ENCODE measurements at regions not wholly inside any gene's neighbourhood (a gene's known extent, or its start where the extent isn't known, plus 50 kb on each side); places are given as distances from the start of the nearest gene placed in this dataset.
A peak's percentile ranks its signal among the peaks of the same experiment; 100 is the strongest.
"Not testable (repeated sequence)": the region's sequence is repeated elsewhere in the genome, so short reads cannot be mapped to it uniquely, and the experiment has no call there.

DNA sequence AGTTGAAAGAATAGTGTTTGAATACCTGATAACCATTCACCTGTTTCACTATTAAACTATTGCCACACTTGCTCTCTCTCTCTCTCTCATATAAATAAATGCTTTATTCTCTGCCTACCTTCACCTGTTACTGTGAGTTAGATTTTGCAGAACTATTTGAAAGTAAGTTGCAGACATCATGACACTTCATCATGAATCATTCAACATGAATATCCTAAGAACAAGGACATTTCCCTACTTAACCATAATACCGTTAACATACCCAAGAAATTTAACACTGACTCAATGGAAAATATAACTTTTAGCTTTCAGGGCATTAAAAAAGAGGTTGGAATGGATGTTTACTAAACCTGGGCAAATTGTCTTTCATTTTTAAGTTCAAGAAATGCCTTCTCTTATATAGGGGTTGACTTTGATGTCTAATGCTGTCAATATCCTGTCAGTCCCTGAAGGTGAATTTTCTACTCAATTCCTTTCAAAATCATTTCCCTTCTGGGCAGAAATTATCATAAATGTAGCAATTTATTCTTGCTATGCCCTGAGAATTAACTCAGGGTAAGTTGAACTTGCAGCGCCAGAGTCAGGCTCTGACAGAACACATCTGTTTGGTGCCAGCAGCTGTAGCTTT lies 582.6 kb upstream of the TLE4 start:
- no peak for DNase-seq

DNA sequence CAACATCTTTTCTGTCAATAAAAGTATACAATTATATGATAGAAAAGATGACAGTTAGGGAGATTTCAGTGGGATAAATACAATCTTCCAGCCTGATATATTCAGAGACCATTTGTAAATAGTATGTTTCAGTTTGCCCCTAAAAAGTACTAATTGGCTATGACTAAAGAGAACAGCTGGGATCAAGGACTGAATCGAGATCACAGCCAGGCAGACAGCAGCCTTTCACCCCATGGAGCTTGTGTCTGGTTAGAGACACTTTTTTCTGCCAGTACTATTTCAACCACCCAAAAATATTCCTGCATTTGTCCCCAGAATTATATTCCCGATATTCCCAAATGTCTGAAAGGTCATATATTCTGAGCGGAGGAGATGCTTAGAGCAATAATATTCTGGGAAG lies 577.3 kb upstream of the TLE4 start:
- DNase-seq, result no peak

DNA sequence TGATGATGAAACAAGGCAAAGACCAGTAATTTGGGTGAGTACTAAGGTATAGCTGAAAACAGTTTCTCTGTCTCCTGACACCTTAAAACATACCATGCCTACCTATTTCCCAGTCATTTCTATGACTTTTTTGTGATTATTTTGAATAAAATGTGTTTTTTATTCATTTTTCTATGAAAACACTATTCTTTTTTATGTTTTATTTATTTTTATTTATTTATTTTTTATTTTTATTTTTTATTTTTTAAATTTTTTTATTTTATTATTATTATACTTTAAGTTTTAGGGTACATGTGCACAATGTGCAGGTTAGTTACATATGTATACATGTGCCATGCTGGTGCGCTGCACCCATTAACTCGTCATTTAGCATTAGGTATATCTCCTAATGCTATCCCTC lies 576.8 kb upstream of the TLE4 start:
- not testable (repeated sequence) for DNase-seq

DNA sequence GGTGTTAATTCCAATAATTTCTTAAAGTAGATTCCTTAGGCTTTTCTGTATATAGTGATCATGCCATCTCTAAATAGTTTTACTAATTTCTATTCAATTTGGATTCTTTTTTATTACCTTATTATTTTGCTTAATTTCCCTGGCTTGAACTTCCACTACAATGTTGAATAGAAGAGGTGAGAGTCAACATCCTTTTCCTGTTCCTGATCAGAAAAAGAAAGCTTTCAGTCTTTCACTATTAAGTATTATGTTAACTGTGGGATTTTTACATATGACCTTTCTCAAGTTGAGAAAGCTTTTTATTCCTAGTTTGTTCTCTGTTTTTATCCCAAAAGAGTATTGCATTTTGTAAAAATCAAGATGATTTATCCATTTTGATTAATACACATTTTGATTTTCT lies 574.5 kb upstream of the TLE4 start:
- no peak for DNase-seq

DNA sequence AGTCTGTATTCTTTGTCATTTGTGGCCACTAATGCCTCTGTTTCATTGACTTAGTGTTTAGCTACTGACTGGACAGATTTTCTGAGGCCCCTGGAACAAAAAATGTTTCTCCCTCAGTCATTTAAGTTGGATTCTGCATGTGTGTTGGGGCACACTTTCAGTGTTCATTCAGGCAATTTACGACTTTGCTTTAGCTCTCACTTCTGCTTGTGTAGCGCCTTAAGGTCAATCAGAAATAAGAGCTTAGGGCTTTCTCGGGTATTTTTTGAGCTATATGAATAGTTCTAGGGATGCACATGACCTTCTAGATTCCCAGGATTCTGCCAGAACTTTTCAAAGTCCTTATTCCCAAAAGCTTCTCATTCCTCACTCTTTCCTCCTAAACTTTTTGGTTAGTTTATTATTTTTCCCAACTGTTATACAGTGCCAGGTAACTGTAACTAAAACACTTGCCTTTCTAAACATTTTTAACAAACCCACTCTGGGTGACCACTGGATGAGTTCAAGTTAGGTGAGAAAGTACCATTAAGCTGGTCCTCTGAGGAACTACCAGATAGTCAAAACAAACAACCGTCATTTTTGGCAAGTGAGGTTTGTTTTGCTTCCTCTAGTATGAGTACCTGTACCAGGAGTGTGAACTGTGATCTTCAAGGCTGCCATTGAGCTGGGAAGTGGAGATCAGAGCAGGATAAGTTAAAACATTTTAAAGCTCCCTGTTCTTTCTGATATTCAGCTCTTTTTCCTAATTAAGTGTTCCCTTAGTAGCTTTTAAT lies 571.3 kb upstream of the TLE4 start:
- DNase-seq, result no peak

DNA sequence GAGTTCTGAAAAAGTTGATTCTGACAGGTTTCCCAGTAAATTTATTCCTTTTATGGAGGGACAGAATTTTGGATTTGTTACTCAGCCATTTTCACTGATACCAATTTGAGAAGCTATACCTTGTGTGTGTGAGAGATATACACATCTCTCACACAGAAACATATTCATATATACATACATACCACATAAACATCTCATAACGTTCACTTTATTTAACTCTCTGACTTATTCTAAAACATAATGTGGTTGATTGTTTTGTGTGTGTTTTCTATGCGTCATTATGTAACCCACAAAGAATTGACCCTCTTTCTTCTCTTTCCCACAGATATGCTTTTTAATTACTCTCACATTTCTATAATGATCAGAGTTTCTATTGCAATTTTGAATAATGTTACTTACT lies 570.8 kb upstream of the TLE4 start:
- no peak for DNase-seq

DNA sequence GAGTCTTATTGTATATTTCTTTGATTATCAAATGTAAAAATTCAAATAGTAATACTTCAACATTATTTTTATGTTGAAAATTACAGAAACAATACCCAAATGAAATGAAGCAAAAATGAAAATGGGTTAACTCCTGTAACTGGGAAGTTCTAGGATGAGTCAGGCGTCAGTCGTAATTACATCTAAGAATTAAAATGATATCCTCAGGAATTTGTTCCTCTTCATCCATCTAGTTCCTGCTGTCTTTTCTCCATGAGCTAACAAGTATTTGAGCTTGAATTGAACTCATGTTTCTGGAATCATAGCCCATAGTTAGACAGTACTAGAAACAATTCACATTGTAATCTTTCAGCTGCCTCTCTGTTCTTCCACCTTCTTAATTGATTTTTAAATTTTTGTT lies 568.3 kb upstream of the TLE4 start:
- no peak for DNase-seq

DNA sequence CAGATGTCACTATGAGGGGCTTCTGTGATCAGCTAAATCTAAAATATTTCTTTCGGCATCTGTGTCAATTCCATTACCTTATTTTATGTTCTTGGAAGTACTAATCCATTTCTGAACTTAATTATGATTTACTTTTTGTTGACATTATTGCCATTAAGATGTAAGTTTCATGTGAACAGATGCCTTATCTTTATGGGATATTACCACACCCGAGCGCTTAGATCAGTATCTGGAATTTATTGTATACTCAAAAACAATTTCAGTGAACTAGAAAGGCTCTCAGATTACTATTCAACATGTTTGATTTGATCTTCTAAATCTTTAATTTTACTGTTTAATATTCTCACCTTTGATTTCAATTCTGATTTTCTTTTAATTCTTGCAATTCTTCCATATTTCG lies 567.7 kb upstream of the TLE4 start:
- DNase-seq, result no peak

DNA sequence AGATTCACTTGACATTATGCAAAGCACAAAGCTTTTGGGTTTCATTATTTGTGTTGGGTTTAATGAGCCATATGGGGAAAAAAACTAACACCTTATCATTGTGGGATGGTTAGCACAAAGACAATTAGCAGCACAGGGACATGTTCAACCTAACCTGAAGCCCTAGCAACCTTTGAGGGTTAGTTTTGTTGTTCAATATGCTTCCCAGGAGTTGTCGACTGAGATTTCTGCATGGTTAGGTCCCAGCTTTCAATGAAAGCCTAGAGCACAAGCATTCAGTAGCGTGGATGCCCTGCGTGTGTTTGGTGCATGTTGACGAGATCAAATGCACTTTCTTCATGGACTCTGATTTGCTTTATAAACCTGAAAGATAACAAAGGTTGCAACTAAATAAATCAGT lies 565.2 kb upstream of the TLE4 start:
- DNase-seq, result no peak

DNA sequence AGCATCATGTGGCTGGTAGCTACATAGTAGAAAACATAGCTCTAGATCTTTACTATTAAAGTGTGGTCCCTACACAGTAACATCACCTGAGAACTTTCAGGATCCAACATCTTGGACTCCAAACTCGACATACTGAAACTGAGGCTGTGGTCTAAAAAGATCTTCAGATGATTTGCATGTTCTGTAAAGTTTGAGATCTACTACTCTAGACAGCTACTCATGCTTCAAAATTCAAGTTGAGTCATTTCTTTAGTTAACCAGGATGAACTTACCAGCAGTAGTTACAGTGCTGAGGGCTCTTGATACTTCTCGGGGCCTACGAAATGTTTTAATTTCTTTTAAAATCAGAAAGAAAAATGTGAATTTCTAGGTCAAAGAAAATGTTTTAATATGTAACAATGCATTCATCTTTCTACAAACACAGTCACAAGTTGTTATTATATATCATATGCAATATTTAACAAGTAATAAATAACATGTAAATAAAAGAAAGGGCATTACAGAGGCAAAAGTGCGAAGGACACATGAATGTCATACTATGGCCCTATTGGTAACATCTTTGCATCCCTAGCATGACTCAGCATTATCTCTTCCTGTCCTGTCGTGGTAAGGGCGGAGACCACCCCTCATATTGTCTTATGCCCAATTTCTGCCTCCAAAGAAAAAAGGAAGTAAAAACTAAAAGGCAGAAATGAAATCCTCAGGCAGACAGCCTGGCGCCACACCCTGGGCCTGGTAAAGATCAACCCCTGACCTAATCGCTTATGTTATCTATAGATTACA lies 563.9 kb upstream of the TLE4 start:
- DNase-seq, result no peak

DNA sequence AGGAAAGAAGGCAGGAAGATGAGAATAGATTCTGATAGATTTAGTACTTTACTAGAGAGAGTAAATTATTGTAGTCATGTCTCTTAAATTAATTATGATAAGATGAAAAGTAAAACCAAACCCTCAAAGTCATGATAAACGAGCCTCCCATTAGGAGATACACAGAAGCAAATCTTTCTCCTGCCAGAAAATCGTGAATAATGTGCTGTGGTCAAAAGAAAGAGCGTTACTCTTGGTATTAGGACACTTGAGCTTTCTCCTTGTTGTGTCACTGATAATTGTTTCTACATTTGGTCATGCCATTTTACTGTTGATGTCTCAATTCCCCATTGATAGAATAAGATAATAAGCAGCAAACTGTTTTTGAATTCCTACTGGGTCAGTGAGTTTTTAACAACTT lies 562.8 kb upstream of the TLE4 start:
- DNase-seq, result no peak

DNA sequence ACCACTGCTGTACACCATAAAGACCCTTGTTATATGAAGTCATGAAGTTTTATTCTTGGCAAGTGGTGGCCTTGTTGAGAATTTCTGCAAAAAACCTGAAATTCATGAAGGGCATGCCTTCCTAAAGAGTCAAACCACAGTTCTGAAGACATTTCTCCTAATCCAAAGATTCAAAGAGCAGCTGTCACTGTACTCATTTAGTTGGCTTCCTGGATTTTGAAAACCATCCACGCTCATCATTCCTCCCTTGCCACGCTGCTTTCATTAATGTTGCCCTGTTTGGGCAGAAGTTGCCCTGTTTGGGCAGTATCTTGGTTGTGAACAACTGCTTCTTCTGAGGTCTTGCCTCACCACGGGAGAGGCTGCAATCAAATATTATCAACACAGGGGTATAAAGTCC lies 560.3 kb upstream of the TLE4 start:
- DNase-seq, result no peak

DNA sequence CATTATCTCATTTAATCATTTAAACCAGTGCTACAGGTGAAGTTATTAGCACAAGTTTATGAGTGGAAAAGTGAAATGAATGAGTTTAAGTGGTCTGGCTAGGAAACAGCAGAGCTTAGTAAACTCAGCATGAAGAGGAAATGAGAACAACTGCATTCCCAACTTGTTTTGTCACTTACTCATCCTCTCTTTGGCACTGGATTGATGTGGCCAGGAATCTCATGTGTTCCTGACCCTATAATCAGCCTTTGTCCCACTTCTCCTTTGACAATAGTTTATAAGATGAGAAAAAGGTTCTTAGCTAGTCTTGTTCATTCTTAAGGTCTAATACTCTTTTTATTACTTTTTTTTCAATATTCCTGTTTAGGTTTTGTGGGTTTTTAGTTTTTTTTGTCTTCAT lies 559.2 kb upstream of the TLE4 start:
- DNase-seq, result no peak

DNA sequence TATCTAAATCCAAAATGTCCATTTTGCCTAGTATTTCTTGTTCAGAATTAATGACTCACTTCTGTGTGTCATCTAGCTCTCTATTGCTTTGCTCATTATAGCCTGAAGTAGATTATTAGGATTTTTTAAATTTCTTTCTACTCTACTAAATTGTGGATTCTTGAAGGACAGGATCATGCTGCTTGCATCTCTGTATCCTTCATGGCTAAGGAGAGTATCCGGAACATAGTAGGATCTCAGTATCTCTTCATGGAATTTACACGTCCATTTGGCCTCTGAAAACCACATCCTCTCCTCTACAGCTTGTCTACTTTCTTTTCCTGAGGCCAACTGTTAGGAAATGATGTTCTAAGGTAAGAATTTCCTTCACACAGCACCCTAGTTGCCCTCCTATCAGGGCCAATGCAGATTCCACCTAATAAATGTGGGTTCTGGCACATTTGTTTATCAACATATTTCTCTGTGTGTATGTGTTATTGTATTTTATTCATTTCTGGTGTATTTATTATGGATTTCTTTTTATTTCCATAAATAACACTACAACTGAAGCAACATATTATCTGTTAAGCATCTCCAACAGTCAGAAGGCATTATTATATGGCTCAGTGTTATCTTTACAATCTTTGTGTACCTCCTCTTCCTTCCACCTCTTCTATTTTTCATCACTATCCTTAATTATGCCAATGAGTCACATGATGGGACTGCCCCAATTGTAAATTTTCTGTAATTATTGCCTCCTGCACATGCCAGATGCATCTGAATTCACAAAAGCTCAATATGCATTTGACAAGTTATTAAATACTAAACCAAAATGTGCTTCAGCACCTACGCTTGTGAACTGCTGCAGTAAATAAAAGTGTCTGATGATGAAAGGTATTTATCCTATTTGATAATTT lies 557.8 kb upstream of the TLE4 start:
- no peak for DNase-seq

DNA sequence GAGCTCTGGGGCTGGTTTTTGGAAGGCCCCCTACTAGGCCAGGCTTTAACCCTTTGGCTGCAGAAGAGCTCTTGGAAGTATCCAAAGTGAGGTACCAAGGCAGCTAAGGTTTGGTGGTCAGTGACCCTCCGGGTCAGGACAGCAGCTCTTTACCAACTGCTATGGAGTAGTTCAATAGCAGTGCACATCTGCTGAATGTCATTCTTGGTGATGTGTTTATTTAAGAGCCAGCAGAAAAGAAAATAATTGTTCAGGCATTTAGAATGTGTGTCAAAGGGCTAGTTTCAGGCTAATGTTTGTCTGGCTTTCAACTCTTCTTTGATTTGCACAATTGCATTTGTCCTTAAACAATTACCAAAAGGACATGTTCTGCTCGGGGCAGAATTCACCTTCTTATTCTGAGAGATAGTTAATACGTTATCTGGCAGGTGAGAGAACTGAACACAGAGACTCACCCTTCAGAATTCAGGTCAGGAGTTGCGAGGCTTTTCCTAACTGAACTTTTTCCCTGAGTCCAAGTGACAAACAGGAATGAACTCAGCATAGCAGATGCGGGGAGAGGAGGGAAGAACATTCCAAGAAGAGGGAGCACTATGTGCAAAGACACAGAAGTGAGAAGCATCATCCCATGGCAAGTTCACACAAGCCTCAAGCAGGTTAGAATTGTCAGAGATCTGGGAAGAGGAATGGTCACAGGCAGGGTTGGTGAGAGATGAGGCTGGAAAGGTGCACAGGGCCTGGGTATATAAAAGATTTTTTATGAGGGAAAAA lies 556.7 kb upstream of the TLE4 start:
- no peak for DNase-seq

DNA sequence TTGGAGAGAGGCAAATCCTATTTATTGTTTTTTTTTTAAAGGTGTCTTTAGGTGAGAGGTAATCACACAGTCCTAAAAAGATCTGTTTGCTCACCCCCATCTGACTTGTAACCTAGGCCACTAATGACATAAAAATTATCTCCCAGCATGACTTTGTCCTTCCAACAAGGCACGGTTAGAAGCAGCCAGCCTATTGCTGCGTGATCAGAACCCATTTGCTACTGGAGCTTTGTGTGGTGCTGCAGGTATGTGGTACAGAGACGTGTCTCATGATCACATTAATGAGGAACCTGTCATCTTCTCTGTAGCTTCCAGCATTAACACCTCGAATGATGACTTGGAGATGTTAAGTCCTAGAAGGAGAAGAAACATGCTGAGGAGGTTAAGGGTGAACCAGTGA lies 555.8 kb upstream of the TLE4 start:
- no peak for DNase-seq

DNA sequence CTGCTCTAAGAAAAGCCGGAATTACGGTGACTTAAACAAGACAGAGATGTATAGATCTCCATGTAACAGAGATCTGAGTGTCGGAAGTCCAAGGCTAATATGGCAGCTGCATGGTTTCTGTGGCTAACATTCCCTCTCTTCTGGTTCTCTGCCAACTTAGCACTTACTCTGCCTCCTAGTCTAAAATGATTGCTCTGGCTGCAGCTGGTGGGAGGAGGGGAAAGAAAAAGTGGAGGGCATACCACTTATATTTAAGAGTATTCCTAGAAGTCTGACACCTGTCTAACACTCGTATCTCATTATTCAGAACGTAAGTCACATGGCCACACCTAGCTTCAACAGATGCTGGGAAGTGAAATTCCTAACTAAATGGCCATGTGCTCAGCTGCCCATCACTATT lies 551.5 kb upstream of the TLE4 start:
- DNase-seq, result peak; percentile 71

DNA sequence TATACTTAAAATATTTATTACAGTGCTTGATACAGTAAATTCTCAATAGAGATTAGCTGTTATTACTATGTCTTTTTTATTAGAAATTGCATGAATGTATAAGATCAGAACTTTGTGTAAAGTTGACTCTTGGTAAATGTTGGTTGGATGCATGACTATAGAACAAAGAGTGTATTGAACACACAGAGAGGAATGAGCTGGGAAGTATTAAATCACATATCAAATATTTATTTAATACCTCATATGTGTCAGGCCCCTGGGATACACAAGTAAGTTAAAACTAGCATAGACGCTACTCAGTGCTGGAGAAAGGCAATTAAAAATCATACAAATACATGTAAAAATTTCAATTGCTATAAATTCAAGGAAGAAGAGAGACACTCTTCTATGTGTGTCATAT lies 550.7 kb upstream of the TLE4 start:
- no peak for DNase-seq

DNA sequence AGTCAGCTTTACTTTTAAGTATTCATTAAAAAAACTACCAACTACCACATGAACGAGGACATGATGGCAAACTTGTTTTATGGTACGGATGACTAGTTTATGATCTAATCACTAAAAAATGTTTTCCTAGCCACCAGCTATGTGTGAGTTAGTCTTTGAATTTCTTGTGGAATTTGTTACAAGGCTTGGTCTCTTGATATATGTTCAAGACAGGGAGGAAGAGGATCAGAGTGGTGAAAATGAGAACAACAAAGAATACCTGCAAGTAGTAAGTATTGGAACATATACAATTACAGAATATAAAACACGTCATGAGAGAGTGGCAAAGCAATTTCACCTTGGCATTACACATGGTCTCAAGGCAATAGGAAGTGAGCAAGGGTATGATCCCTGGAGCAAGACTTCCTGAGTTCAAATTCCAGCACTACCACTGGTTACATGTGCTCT lies 548.6 kb upstream of the TLE4 start:
- DNase-seq, result no peak

DNA sequence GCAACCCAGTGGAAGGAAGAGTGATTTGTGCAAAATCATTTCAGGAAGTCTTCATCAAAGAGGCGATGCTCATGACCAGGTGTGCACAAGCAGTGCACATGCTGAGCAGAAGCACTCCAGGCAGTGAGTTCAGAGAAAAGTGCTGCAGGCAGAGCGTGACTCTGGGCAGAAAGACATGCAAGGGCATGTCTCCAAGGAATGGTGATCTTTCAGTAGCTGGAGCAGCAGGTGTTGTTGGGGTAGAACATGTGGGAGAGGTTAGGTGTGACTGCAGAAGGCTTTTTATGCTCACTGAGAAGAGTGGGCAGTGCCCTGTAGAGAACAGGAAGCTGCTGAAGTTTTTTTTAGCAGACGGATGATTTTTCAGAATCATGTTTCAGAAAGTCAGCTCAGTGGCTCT lies 545.4 kb upstream of the TLE4 start:
- DNase-seq, result peak; percentile 86

DNA sequence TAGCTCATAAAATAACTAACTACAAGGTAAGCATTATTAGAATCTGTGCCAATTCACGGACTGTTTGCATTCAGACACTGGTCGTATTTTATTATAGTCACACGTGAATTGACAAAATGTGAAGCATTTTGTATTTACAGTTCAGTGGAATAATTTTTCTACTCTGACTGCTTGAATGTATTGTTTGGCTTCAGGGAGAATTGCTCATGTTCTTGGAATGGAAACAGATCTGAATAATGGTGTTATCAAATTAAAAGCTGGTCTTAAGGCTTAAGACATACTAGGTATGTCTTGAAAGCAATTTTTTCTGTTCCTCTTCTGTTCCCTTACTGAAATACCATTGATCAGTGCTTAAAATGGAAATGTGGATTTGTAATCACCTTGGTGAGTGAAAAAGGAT lies 543.7 kb upstream of the TLE4 start:
- no peak for DNase-seq

DNA sequence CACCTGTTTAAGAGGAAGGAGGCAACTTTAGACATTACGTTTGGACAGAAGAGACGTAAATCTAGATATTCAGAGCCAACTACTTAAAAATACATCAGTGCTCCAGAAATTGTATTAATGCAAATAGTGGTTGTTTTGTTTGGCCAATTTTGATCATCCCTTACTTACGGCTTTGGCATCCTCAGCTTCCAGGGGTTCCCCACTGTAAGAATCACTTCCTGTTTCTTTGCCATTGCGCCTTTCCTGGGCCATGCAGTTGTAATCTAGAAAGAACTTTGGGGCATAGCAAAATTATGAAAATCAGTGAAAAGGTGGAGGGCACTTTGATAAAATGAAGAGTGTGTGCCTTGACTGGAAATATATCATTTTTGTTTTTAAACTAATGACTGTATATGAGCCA lies 537.2 kb upstream of the TLE4 start:
- DNase-seq, result no peak
